KMS-11 (cell line): ENCODE measurements at regions not wholly inside any gene's neighbourhood (a gene's known extent, or its start where the extent isn't known, plus 50 kb on each side); places are given as distances from the start of the nearest gene placed in this dataset.

Experiments
- H2AFZ ChIP-seq: fragments of 200-600 bp; sonication (generic); 2 replicates; pipeline ENCODE4 v1.6.1; 2016; ENCODE audit warnings: antibody characterized with exemption, mixed run types, low read depth
- H3K27ac ChIP-seq: fragments of 200-600 bp; sonication (generic); 2 replicates; pipeline ENCODE4 v1.6.1; 2016; ENCODE audit warnings: mild to moderate bottlenecking, mixed run types
- H3K27me3 ChIP-seq: fragments of 200-600 bp; sonication (generic); 2 replicates; pipeline ENCODE4 v1.6.1; 2017; ENCODE audit warnings: mild to moderate bottlenecking, low read depth, mixed run types, moderate library complexity; ENCODE audit not compliant: insufficient read depth
- H3K36me3 ChIP-seq: fragments of 200-600 bp; sonication (generic); 2 replicates; pipeline ENCODE4 v1.6.1; 2017; ENCODE audit warnings: mild to moderate bottlenecking, mixed run types; ENCODE audit not compliant: insufficient read depth
- H3K4me1 ChIP-seq: fragments of 200-600 bp; sonication (generic); 2 replicates; pipeline ENCODE4 v1.6.1; 2016; ENCODE audit warnings: mild to moderate bottlenecking, low read depth, mixed run types; ENCODE audit not compliant: poor library complexity, severe bottlenecking
- H3K4me2 ChIP-seq: fragments of 200-600 bp; sonication (generic); 2 replicates; pipeline ENCODE4 v1.7.0; 2016; ENCODE audit warnings: mild to moderate bottlenecking, mixed run types
- H3K4me3 ChIP-seq: fragments of 200-600 bp; sonication (generic); IDR thresholded peaks from 2 replicates; pipeline ENCODE4 v1.6.1; 2017; ENCODE audit warnings: low read depth, low read length, mixed read lengths; ENCODE audit not compliant: insufficient read depth
- H3K79me2 ChIP-seq: fragments of 200-600 bp; sonication (generic); 2 replicates; pipeline ENCODE4 v1.6.1; 2016; ENCODE audit warnings: low read depth, mixed run types; ENCODE audit not compliant: insufficient read depth
- H3K9ac ChIP-seq: fragments of 200-600 bp; sonication (generic); 2 replicates; pipeline ENCODE4 v1.6.1; 2016; ENCODE audit warnings: mild to moderate bottlenecking, mixed run types
- H4K20me1 ChIP-seq: fragments of 200-600 bp; sonication (generic); 2 replicates; pipeline ENCODE4 v1.6.1; 2016; ENCODE audit warnings: mild to moderate bottlenecking, mixed run types; ENCODE audit not compliant: insufficient read depth
- CTCF ChIP-seq: fragments of 200-600 bp; sonication (generic); conservative IDR thresholded peaks from 2 replicates; pipeline ENCODE4 v1.6.1; 2017; ENCODE audit warnings: low read depth, mild to moderate bottlenecking, antibody characterized with exemption, low read length, moderate library complexity, mixed read lengths

DNA sequence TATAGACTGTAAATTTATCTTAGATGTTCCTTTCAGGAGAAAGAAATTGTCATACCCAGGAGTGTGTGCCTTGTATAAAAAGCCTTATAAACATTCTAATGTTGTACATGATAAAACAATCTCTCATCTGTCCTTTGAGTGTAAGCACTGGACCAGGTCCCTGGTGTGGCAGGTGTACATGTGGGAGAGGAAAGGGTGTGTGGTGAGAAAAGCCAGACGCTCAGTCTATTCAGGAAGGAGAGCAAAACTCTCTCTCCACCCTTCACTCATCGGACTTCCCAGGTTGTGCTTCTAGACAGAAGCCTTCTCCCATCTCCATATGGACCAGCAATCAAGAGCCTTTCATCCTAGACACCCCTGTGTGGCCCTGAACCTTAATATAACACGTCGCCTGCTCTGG, 154.2 kb downstream of the ESM1 start:
- Histone ChIP-seq H3K4me2 (no peak overlapping the region), H3K27ac (no peak overlapping the region), H3K4me1 (no peaks in the 10 kb centered on the region), H3K79me2 (no peaks in the 10 kb centered on the region), H3K36me3 (no peaks in the 10 kb centered on the region), H2AFZ (no peak overlapping the region), H4K20me1 (no peaks in the 10 kb centered on the region), H3K4me3 (no peak overlapping the region), H3K9ac (no peak overlapping the region), H3K27me3 (no peaks in the 10 kb centered on the region)
- no peak for TF ChIP-seq CTCF

DNA sequence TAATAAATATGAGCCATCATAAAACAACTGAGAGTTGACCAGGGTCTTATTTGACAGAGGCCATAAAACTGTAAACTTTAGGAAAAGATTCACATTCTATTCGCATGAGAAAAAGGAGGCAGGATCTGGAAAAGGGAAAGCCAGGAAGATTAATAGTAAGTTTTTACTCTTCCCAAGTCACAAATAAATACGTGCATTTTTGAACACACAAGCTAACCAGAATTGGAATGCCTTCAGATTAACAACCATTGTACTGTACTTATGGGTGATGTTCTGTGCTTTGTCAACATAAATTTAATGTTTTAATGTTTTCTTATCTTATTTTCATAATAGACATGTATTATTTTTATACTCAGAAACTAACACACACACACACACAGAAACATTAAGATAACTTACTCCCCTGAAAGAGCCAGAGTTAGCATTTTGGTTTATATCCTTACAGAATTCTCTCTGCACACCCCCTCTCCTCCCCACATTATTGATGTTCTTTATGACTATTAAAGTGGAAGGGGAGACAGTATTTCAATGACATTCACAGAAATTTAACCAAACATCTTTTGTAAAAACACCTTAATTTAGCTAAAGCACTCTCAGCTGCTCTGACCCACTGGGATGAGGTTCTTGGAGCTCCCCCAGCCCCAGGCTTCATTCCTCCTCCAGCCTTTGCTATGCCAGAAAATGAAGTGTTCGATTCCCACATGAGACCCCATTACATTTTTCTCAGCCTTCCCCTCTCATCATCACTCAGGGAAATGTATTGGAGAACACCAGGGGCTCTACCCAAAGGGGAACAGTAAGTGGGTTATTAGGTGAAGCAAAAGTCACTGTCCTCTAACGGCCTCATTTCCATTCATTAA, 155.5 kb downstream of the ESM1 start:
- Histone ChIP-seq H3K27me3 (no peaks in the 10 kb centered on the region), H3K4me1 (no peaks in the 10 kb centered on the region), H3K27ac (no peak overlapping the region), H4K20me1 (no peaks in the 10 kb centered on the region), H3K79me2 (no peaks in the 10 kb centered on the region), H2AFZ (no peak overlapping the region), H3K4me2 (no peak overlapping the region), H3K36me3 (no peaks in the 10 kb centered on the region), H3K9ac (no peak overlapping the region), H3K4me3 (no peak overlapping the region)
- TF ChIP-seq CTCF = no peak

DNA sequence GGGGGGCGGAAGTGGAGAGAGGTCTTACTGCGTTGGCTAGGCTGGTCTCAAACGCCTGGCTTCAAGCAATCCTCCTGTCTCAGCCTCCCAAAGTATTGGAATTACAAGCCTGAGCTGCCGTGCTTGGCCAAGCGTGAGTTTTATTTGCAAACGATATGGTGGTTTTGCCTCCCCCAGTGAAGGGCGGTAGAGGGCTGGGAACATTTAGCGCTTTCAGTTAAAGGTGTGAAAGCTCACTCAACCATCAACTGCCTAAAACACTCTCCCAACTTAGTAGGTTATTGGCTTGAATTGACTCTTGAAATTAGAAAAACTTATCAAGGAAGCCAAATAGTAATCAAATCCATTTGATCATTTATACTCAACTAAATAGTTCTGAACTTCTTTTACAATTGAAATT, 156.3 kb downstream of the ESM1 start:
- H4K20me1 ChIP-seq = no peaks in the 10 kb centered on the region
- no peaks in the 10 kb centered on the region for H3K36me3 ChIP-seq
- no peaks in the 10 kb centered on the region for H3K27me3 ChIP-seq
- no peak overlapping the region for H3K27ac ChIP-seq
- H3K4me3 ChIP-seq = no peak overlapping the region
- TF ChIP-seq CTCF = no peak
- H2AFZ ChIP-seq = no peak overlapping the region
- no peaks in the 10 kb centered on the region for H3K79me2 ChIP-seq
- H3K4me2 ChIP-seq = no peak overlapping the region
- no peaks in the 10 kb centered on the region for H3K4me1 ChIP-seq
- no peak overlapping the region for H3K9ac ChIP-seq

DNA sequence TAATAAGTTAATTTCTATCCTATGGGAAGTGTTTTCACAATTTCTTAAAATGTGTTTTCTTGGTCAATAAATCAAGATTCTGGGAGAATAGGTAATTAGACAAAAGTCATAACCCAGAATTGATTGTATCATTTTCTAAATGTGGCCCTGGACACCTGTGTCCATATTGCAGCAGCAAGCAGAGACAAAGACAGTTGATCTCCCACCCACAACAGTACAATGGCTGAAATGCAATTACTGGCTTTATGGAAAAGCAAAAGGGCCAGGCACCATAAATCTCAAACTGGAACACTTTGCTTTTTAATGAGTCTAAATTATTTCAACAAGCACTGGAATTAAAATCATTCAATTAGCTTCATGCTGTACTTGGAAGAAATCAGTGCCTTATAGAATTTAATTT, 157.2 kb downstream of the ESM1 start:
- Histone ChIP-seq H3K79me2 (no peaks in the 10 kb centered on the region), H3K27ac (no peak overlapping the region), H3K36me3 (no peaks in the 10 kb centered on the region), H3K4me2 (no peak overlapping the region), H3K9ac (no peak overlapping the region), H4K20me1 (no peaks in the 10 kb centered on the region), H3K4me3 (no peak overlapping the region), H3K4me1 (no peaks in the 10 kb centered on the region), H3K27me3 (no peaks in the 10 kb centered on the region), H2AFZ (no peak overlapping the region)
- TF ChIP-seq CTCF = no peak
